GM04504 (cell line): ENCODE measurements at regions not wholly inside any gene's neighbourhood (a gene's known extent, or its start where the extent isn't known, plus 50 kb on each side); places are given as distances from the start of the nearest gene placed in this dataset.

Experiments used
- DNase-seq: peaks from one replicate; pipeline ENCODE4 v3.0.0-alpha.2; 2012; ENCODE audit warnings: low read depth

DNA sequence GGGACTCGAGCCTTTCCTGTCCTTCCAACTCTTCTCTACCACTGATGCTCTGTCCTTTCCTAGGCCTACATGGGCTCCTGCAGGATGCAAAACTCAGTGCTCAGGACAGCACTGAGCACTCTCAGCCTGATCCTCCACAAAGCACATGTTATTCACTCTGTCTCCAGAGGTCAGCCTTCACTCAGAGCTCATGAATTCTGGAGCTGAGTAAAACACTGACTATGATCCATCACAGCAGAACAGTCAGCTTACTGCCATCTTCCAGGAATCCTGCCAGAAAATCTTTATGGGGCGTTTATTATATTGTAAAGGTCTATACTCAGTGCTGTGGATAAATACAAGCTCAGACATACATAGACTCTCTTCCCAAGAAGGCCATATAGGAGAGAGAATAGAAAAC is 121.5 kb upstream of the CPEB2 start:
- no peak for DNase-seq

GRCh38 chr4:14883166-14883565 is 119.1 kb upstream of the CPEB2 start:
- no peak for DNase-seq

GRCh38 chr4:14883661-14884060 is 118.6 kb upstream of the CPEB2 start:
- no peak for DNase-seq

DNA sequence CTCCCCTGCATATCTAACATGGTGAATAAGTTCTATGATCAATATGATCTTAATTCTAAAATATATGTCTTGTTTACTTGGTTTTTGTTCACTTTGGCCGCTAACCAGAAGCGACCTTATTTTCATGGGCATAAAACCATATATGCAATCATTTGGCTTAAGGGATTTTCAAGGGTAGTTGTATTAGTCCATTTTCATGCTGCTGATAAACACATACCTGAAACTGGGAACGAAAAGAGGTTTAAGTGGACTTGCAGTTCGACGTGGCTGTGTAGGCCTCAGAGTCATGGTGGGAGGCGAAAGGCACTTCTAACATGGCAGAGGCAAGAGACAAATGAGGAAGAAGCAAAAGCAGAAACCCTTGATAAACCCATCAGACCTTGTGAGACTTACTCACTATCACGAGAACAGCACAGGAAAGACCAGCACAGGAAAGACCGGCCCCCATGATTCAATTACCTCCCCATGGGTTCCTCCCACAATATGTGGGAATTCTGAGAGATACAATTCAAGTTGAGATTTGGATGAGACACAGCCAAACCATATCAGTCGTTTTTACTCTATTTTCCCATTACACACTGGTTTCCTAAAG is 114.3 kb upstream of the CPEB2 start:
- no peak for DNase-seq

GRCh38 chr4:14888790-14889572 is 113.3 kb upstream of the CPEB2 start:
- no peak for DNase-seq

- no peak for DNase-seq
Measured at GRCh38 chr4:14892563-14892962, 109.7 kb upstream of the CPEB2 start.

DNA sequence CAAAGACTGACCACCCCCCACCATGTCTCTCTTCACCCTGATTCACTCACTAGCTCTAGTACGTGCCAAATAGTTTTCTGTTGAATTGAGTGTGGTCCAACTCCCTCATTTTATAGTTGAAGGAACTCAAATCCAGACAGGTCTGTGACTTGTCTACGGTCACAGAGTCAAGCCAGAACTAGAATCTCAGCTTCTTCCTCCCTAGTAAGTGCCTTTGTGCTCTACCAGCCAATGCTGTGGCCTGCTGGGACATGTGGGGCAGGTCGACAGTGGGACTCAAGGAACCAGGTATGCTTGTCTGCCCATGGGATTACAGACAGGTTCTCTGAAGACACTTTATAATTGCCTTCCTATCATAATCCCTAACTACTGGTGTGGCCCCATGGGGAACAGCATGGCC is 108.6 kb upstream of the CPEB2 start:
- no peak for DNase-seq

- no peak for DNase-seq
Measured at GRCh38 chr4:14894392-14895292, 107.6 kb upstream of the CPEB2 start.

GRCh38 chr4:14896656-14897175 is 105.6 kb upstream of the CPEB2 start:
- DNase-seq = no peak

DNA sequence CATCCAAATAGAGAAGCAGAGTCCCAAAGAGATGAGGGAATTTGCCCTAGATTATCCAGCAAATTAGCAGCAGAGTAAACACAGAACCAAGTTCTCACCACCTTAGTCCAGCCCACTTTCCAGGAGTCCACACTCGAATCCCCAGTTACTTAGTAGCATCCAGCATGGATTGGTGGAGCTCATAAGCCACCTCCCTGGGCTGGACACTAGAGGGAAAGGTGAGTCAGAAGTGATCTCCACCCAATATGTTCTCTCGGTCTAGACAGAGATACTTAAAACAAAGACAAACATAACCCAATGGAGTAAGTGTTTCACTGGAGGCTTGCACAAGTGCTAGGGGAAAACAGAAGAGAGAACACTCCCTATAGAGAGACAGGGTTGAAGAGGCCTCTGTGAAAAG is 105.1 kb upstream of the CPEB2 start:
- DNase-seq = no peak

GRCh38 chr4:14898989-14899388 is 103.3 kb upstream of the CPEB2 start:
- no peak for DNase-seq

- no peak for DNase-seq
Measured at GRCh38 chr4:14902342-14902741, 99.9 kb upstream of the CPEB2 start.

- no peak for DNase-seq
Measured at GRCh38 chr4:14903321-14903720, 99.0 kb upstream of the CPEB2 start.

DNA sequence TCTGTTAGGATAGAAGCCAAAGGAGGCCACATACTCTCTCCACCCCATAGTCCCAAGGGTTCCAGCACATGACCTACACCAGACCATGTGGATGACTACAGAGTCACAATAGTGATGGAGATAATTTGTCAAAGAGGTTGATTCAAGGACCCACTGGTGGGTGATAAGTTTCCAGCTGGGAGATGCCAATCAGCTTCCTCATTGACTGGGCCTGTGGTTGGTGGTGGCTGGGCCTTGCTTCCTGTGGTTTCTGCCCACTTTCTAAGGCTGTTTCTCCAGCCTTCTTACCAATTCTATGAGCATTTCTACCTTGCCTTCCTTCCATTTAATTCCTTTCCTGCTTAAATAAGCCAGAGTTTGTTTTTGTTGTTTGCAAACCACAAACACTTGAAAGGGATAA is 95.5 kb upstream of the CPEB2 start:
- DNase-seq = no peak

GRCh38 chr4:14908635-14909034 is 93.6 kb upstream of the CPEB2 start:
- DNase-seq = no peak

DNA sequence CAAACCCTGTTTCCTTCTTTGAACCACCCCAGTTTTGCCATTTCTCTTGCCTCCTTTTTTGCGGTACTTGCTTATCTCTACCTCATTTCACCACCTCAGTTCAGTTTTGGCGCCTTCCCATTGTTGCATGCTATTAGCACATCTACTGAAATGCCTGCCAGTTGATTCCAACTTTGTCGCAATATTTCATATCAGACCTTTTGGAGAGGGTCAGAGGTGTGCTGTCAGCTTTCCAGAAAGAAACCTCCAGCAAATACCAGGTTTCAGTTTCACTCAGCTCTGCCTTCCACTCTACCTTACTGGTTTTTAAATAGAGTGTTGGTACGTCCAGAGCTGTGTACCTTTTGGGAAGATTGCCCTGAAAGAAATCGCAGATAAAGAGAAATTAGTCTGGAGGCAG is 91.9 kb upstream of the CPEB2 start:
- DNase-seq = no peak

DNA sequence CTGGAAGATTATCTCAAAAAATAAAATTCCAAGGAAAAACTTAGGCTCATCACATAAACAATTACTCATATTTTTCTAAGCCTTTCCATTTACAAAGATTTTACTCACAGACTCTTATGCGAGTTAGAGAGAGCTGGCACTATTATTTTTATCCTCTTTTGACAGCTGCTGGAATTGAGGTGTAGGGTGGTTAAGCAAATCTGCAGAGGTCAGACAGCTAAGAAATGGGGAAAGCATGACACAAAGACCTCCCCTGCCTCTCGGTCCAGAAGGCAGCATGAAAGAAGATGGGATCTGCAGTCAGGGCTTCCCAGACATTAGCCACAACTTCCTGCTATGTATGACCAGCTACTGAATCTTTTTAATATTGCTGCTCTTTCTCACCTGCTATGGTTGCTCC is 89.9 kb upstream of the CPEB2 start:
- no peak for DNase-seq

- no peak for DNase-seq
Measured at GRCh38 chr4:14915018-14915417, 87.3 kb upstream of the CPEB2 start.

DNA sequence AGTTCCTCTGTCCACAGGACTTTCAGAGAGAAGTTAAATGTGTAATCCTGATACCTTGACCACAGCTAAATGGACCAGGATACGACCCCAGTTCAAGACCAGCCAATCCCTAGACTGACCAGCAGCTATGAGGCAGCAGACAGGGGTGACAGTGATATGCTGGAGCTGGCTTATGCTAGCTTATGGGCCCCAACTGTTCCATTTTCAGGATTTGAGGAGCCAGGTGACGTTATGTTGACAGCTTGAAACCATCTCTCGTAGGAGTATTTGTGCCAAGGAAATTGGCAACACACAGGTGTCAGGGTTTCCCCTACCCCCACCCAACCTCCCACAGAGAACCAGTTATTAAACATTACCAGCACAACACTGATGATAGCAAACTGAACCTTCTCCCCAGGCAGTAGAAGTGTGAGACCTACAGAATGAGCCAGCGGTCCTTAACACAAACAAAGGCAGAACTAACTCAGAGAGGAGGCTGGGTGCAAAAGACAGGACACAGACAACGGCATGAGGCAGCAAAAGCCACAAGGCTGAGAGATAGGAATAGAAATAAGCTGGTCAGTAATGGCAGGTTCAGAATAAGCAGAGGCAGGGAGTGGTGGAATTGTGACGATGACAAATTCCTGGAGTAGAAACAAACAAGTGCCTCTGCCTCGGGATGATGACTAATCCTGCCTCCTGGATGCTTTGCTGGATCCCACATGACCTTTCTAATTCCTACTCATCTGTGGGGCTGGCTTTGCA is 85.6 kb upstream of the CPEB2 start:
- DNase-seq = peak; percentile 13

- DNase-seq = no peak
Measured at GRCh38 chr4:14917298-14917633, 85.0 kb upstream of the CPEB2 start.

DNA sequence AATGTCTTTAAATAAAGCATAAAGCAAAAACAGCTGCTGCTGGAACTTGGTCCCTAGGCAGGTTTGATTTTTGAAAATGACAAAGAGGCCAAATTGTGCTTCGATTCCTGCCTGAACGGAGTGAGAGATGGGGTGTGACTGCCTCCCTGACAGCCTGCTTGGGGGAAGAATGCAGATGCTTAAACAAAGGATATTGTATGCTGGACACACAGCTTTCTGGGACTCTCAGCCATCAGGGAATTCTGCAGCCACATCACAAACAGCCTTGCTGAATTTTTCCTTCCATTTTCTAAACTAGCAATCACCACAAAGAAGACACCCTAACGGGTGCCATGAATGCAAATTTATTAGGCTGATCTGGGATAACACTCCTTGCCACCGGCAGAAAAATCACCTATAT is 83.9 kb upstream of the CPEB2 start:
- DNase-seq = no peak

DNA sequence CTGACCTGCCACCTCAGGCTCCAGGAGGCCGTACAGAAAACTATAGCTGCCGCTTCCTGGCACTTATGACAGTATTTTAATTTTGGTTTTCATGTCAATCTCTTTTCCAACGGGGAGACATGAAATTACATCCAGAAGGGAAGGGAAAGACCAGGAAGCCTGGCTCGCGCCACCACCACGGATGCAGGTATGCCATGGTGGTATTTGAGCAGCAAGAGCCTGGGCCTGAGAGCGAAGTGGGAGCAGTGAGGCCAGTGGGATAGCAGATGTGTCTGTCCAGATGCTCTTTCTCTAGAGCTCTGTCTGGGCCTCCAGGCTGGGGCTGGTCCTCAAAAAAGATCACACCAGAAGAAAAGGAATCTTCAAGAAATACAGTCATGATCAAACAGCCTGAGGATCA is 82.5 kb upstream of the CPEB2 start:
- no peak for DNase-seq
